PC-3 (cell line): ENCODE measurements at regions not wholly inside any gene's neighbourhood (a gene's known extent, or its start where the extent isn't known, plus 50 kb on each side); places are given as distances from the start of the nearest gene placed in this dataset.
"Not testable (repeated sequence)": the region's sequence is repeated elsewhere in the genome, so short reads cannot be mapped to it uniquely, and the experiment has no call there.

Experiments used
- ATAC-seq: fragments of 200-7000 bp; cut with Tn5 transposase; 2 replicates; pipeline ENCODE4 v1.9.1; 2020; ENCODE audit warnings: mild to moderate bottlenecking, moderate library complexity
- BruUV-seq: library from RNA; stranded (reverse); fragments of 400-500 nt; replicated peaks from 2 replicates; lab custom pipeline; 2021; lab: Mats Ljungman, UMichigan
- CTCF ChIA-PET: fragments of 300-600 bp; sonication (Branson Sonifier 250); formaldehyde crosslinking; loops from one replicate; lab custom pipeline; 2022; ENCODE audit warnings: antibody characterized with exemption; lab: Charles Lee
- POLR2A ChIA-PET: fragments of 300-600 bp; sonication (Branson Sonifier 250); formaldehyde crosslinking; loops from one replicate; lab custom pipeline; 2022; ENCODE audit warnings: antibody characterized with exemption; ENCODE audit not compliant: unreplicated experiment; lab: Charles Lee
- DNase-seq: peaks from one replicate; pipeline ENCODE4 v3.0.0-alpha.2; 2015
- H2AFZ ChIP-seq: fragments of 300-600 bp; sonication (generic); 2 replicates; pipeline ENCODE4 v1.6.0; 2016; ENCODE audit warnings: antibody characterized with exemption, low read length
- H3F3A ChIP-seq: fragments of 300-600 bp; sonication (generic); one replicate; pipeline ENCODE4 v1.6.0; 2017; ENCODE audit warnings: antibody characterized with exemption, low read length, control low read depth, mild to moderate bottlenecking; ENCODE audit not compliant: unreplicated experiment
- H3K27ac ChIP-seq: fragments of 300-600 bp; sonication (generic); 2 replicates; pipeline ENCODE4 v1.5.1; 2016; ENCODE audit warnings: mild to moderate bottlenecking, low read length
- H3K27me3 ChIP-seq: fragments of 300-600 bp; sonication (generic); 2 replicates; pipeline ENCODE4 v1.6.1; 2016; ENCODE audit warnings: low read length, mixed read lengths
- H3K36me3 ChIP-seq: fragments of 300-600 bp; sonication (generic); 2 replicates; pipeline ENCODE4 v1.6.1; 2016; ENCODE audit warnings: low read depth, mixed run types, low read length, mixed read lengths
- H3K4me1 ChIP-seq: fragments of 300-600 bp; sonication (generic); 2 replicates; pipeline ENCODE4 v1.5.1; 2016; ENCODE audit warnings: low read length; ENCODE audit not compliant: insufficient read depth
- H3K4me2 ChIP-seq: fragments of 300-600 bp; sonication (generic); 2 replicates; pipeline ENCODE4 v1.6.0; 2016; ENCODE audit warnings: low read length
- H3K4me3 ChIP-seq: fragments of 300-600 bp; sonication (generic); 2 replicates; pipeline ENCODE4 v1.5.1; 2016; ENCODE audit warnings: mild to moderate bottlenecking, low read length, mixed read lengths
- H3K79me2 ChIP-seq: fragments of 300-600 bp; sonication (generic); 2 replicates; pipeline ENCODE4 v1.6.1; 2017; ENCODE audit warnings: low read length, mixed read lengths
- H3K9ac ChIP-seq: fragments of 300-600 bp; sonication (generic); 2 replicates; pipeline ENCODE4 v1.6.0; 2016; ENCODE audit warnings: mild to moderate bottlenecking, low read length
- H3K9me2 ChIP-seq: fragments of 300-600 bp; sonication (generic); replicated peaks from 2 replicates; pipeline ENCODE4 v1.6.1; 2016; ENCODE audit warnings: mixed run types, low read length, mixed read lengths
- H3K9me3 ChIP-seq: fragments of 300-600 bp; sonication (generic); 2 replicates; pipeline ENCODE4 v1.6.1; 2016; ENCODE audit warnings: low read length, mixed read lengths
- H4K20me1 ChIP-seq: fragments of 300-600 bp; sonication (generic); 2 replicates; pipeline ENCODE4 v1.6.1; 2016; ENCODE audit warnings: low read length, mixed read lengths
- CTCF ChIP-seq: fragments of 300-600 bp; sonication (generic); conservative IDR thresholded peaks from 2 replicates; pipeline ENCODE4 v1.5.1; 2017; ENCODE audit warnings: antibody characterized with exemption, low read depth, mild to moderate bottlenecking, low read length
- EZH2 ChIP-seq: fragments of 300-600 bp; sonication (generic); IDR thresholded peaks from one replicate; pipeline ENCODE4 v1.6.1; 2017; ENCODE audit warnings: antibody characterized with exemption, mild to moderate bottlenecking, low read length; ENCODE audit not compliant: unreplicated experiment
- EZH2phosphoT487 ChIP-seq: fragments of 300-600 bp; sonication (generic); IDR thresholded peaks from 2 replicates; pipeline ENCODE4 v1.6.1; 2018; ENCODE audit warnings: mild to moderate bottlenecking, antibody characterized with exemption, low read length, borderline replicate concordance
- intact Hi-C: fragments of 100-400 bp; cut with micrococcal nuclease; formaldehyde crosslinking; loops from 2 replicates; pipeline ENCODE4 v1.9.0; 2023

GRCh38 chr6:168188369-168189199 is 109.6 kb upstream of the FRMD1 start:
- ChIA-PET POLR2A (no interaction called here), CTCF (no interaction called here)
- Histone ChIP-seq H3K9me3 (no peaks in the 10 kb centered on the region), H3K27me3 (no peaks in the 10 kb centered on the region; the same call in 1 of the 2 replicates), H3K9ac (no peak overlapping the region), H2AFZ (no peak overlapping the region), H4K20me1 (no peaks in the 10 kb centered on the region), H3K27ac (no peak overlapping the region), H3K4me1 (no peaks in the 10 kb centered on the region), H3K79me2 (no peaks in the 10 kb centered on the region), H3K4me2 (no peak overlapping the region), H3K36me3 (no peaks in the 10 kb centered on the region), H3K4me3 (no peak overlapping the region), H3K9me2 (no peaks in the 10 kb centered on the region), H3F3A (no peaks in the 10 kb centered on the region)
- BruUV-seq = no TSS peak
- intact Hi-C loops = no loop called here
- DNase-seq = no peak
- no peak for ATAC-seq
- no peak for TF ChIP-seq EZH2
- TF ChIP-seq CTCF = no peak
- TF ChIP-seq EZH2phosphoT487 = no peak

GRCh38 chr6:168186438-168186837 is 107.4 kb upstream of the FRMD1 start:
- CTCF ChIA-PET = no interaction called here
- DNase-seq = no peak
- no peak overlapping the region for H2AFZ ChIP-seq
- no peaks in the 10 kb centered on the region for H3K9me3 ChIP-seq
- ATAC-seq = no peak
- no peak overlapping the region for H3K27ac ChIP-seq
- intact Hi-C loops = no loop called here
- peaks cover 14% of the 10 kb centered on the region for H3K27me3 ChIP-seq
- no peaks in the 10 kb centered on the region for H3K4me1 ChIP-seq
- no peaks in the 10 kb centered on the region for H3F3A ChIP-seq
- H3K9me2 ChIP-seq = no peaks in the 10 kb centered on the region
- POLR2A ChIA-PET = no interaction called here
- no peaks in the 10 kb centered on the region for H4K20me1 ChIP-seq
- no peak overlapping the region for H3K4me3 ChIP-seq
- TF ChIP-seq EZH2phosphoT487 (no peak), EZH2 (no peak), CTCF (no peak)
- no peak overlapping the region for H3K9ac ChIP-seq
- no TSS peak for BruUV-seq
- H3K79me2 ChIP-seq = no peaks in the 10 kb centered on the region
- H3K4me2 ChIP-seq = no peak overlapping the region
- no peaks in the 10 kb centered on the region for H3K36me3 ChIP-seq

DNA sequence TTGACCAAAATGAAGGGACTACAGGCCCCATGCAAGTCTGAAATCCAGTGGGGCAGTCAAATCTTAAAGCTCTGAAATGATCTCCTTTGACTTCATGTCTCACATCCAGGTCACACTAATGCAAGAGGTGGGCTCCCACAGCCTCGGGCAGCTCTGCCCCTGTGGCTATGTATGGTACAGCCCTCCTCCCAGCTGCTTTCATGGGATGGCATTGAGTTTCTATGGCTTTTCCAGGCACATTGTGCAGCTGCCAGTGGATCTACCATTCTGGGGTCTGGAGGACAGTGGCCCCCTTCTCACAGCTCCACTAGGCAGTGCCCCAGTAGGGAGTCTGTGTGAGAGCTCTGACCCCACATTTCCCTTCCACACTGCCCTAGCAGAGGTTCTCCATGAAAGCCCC is 107.0 kb upstream of the FRMD1 start:
- ATAC-seq, H3K9me3 ChIP-seq, H4K20me1 ChIP-seq, H3K4me3 ChIP-seq, H3K79me2 ChIP-seq, H3K4me1 ChIP-seq, H3F3A ChIP-seq, H3K4me2 ChIP-seq, H3K36me3 ChIP-seq, H2AFZ ChIP-seq, CTCF ChIA-PET, DNase-seq, H3K27ac ChIP-seq, BruUV-seq, POLR2A ChIA-PET, H3K9ac ChIP-seq, H3K9me2 ChIP-seq, intact Hi-C loops: not testable (repeated sequence)
- H3K27me3 ChIP-seq = peaks cover 18% of the 10 kb centered on the region
